Mesodermal cell (in vitro differentiated cells): ENCODE measurements at regions not wholly inside any gene's neighbourhood (a gene's known extent, or its start where the extent isn't known, plus 50 kb on each side); places are given as distances from the start of the nearest gene placed in this dataset.

Experiments used
- H3K27ac ChIP-seq: 2 replicates; pipeline ENCODE4 v1.7.0; 2013; ENCODE audit warnings: mild to moderate bottlenecking, low read depth, low read length, moderate library complexity; ENCODE audit not compliant: severe bottlenecking
- H3K36me3 ChIP-seq: 2 replicates; pipeline ENCODE4 v1.7.1; 2013; ENCODE audit warnings: mild to moderate bottlenecking, low read length, moderate library complexity; ENCODE audit not compliant: control insufficient read depth, insufficient read depth
- H3K4me1 ChIP-seq: one replicate; pipeline ENCODE4 v1.7.1; 2013; ENCODE audit warnings: mild to moderate bottlenecking, low read length; ENCODE audit not compliant: insufficient read depth, control insufficient read depth, poor library complexity, severe bottlenecking
- H3K4me3 ChIP-seq: 2 replicates; pipeline ENCODE4 v1.7.0; 2013; ENCODE audit warnings: low read length, control low read depth, mild to moderate bottlenecking; ENCODE audit not compliant: insufficient read depth, poor library complexity, severe bottlenecking; ENCODE audit errors: extremely low read depth
- H3K9me3 ChIP-seq: 2 replicates; pipeline ENCODE4 v1.7.1; 2013; ENCODE audit warnings: mild to moderate bottlenecking, low read length, moderate library complexity; ENCODE audit not compliant: control insufficient read depth
- WGBS, 2 experiments: methylation state at CpG; one replicate each; pipeline ENCODE4 v1.1.5; 2013; ENCODE audit warnings: missing lambda C conversion rate in 2 of 2; ENCODE audit not compliant: insufficient coverage in 2 of 2; 5-methylcytosine and 5-hydroxymethylcytosine counted together

DNA sequence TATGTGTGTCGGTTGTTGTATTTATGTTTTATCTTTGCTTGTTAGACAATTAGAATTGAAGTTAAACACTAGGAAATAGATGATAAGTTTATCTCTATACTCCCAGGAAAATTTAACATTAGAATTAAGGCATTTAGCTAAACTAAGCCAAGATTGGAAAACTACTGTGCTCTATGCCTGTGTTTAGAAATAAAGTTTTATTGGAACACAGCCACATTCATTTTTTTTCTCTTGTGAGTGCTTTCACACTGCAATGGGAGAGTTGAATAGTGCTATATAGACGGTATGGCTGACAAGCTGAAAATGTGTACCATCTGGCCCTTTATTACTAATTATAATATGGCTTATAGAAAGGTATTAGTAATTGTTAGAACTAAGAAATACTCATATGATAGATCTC is 186.7 kb upstream of the NUDT6 start:
- Histone ChIP-seq H3K9me3 (no peaks in the 10 kb centered on the region), H3K36me3 (peaks cover 13% of the 10 kb centered on the region), H3K27ac (no peak overlapping the region), H3K4me3 (no peak overlapping the region), H3K4me1 (no peaks in the 10 kb centered on the region)
- no CpG with 5 or more reads among the region's 2 CpGs for WGBS, 2 experiments

DNA sequence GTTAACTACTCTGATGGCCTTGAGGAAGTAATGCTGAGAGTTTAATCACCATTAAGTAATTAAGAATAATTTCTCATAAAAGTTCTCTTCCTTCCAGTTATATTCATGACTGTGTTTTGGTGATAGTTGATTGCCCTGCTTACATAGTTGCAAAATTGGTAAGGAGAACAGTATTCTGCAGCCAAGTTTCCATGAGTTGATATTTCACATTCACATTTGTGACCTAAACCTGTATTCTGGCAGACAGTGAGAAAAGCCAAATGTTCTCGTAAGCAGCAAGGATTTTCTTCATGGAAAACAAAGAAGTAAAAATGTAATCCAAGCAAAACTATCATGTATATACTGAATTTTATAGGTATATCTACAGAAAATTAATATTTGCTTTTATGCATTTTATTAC is 187.8 kb upstream of the NUDT6 start:
- Histone ChIP-seq H3K4me1 (no peaks in the 10 kb centered on the region), H3K9me3 (no peaks in the 10 kb centered on the region), H3K36me3 (peaks cover 19% of the 10 kb centered on the region), H3K27ac (no peak overlapping the region), H3K4me3 (no peak overlapping the region)
- WGBS, 2 experiments, result no CpG with 5 or more reads among the region's 1 CpG

GRCh38 chr4:123110685-123111084 is 188.3 kb upstream of the NUDT6 start:
- Histone ChIP-seq H3K27ac (no peak overlapping the region), H3K9me3 (no peaks in the 10 kb centered on the region), H3K4me3 (no peak overlapping the region), H3K36me3 (peaks cover 19% of the 10 kb centered on the region), H3K4me1 (no peaks in the 10 kb centered on the region)
- WGBS, 2 experiments, result no CpG with 5 or more reads among the region's 2 CpGs

- Histone ChIP-seq H3K9me3 (no peaks in the 10 kb centered on the region), H3K4me1 (no peaks in the 10 kb centered on the region), H3K4me3 (no peak overlapping the region), H3K36me3 (peaks cover 6% of the 10 kb centered on the region), H3K27ac (no peak overlapping the region)
- no CpG with 5 or more reads among the region's 3 CpGs for WGBS, 2 experiments
Measured at GRCh38 chr4:123113155-123113554, 190.8 kb upstream of the NUDT6 start.

- no peaks in the 10 kb centered on the region for H3K4me1 ChIP-seq
- H3K36me3 ChIP-seq, result peaks cover 6% of the 10 kb centered on the region
- no peak overlapping the region for H3K4me3 ChIP-seq
- no peak overlapping the region for H3K27ac ChIP-seq
- no peaks in the 10 kb centered on the region for H3K9me3 ChIP-seq
- WGBS, 2 experiments, result 93 to 99% methylated on average over 7 to 8 of the region's 9 CpGs
Measured at GRCh38 chr4:123114084-123114914, 191.9 kb upstream of the NUDT6 start.

GRCh38 chr4:123114915-123115756 is 192.7 kb upstream of the NUDT6 start:
- 93 to 95% methylated on average over 26 to 33 of the region's 39 CpGs for WGBS, 2 experiments
- Histone ChIP-seq H3K4me1 (no peaks in the 10 kb centered on the region), H3K27ac (no peak overlapping the region), H3K36me3 (peaks cover 6% of the 10 kb centered on the region), H3K4me3 (no peak overlapping the region), H3K9me3 (no peaks in the 10 kb centered on the region)

- Histone ChIP-seq H3K4me1 (no peaks in the 10 kb centered on the region), H3K9me3 (no peaks in the 10 kb centered on the region), H3K4me3 (no peak overlapping the region), H3K27ac (no peak overlapping the region), H3K36me3 (peaks cover 6% of the 10 kb centered on the region)
- no CpG with 5 or more reads among the region's 1 CpG for WGBS, 2 experiments
Measured at GRCh38 chr4:123116412-123116811, 194.0 kb upstream of the NUDT6 start.

- Histone ChIP-seq H3K9me3 (no peaks in the 10 kb centered on the region), H3K4me3 (no peak overlapping the region), H3K27ac (no peak overlapping the region), H3K36me3 (no peaks in the 10 kb centered on the region), H3K4me1 (no peaks in the 10 kb centered on the region)
- 100% methylated on average over 1 of the region's 1 CpG; no CpG with 5 or more reads in 1 of the 2 experiments for WGBS, 2 experiments
Measured at GRCh38 chr4:123120473-123120872, 198.1 kb upstream of the NUDT6 start.

GRCh38 chr4:123121241-123121907 is 199.0 kb upstream of the NUDT6 start:
- Histone ChIP-seq H3K36me3 (no peaks in the 10 kb centered on the region), H3K4me1 (no peaks in the 10 kb centered on the region), H3K9me3 (no peaks in the 10 kb centered on the region), H3K27ac (no peak overlapping the region), H3K4me3 (no peak overlapping the region)
- no CpG with 5 or more reads among the region's 2 CpGs for WGBS, 2 experiments

DNA sequence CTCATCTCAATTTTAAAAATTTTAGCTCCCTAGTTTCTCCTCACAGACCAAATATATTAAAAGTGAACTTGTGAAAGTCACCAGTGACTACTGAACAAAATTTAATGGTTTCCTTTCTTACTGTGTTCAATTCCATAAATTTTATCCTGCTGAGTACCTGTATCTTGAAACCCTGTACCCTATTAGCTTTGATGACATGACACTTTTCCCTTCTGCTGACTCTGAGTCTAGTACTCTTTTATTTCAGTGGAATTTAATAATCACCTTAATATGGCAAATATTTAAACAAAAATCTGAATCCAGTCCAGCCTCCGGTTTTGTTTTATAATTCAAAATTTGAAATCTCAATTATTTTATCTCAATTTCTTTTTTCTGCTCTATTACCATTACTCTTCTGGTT is 203.1 kb upstream of the NUDT6 start:
- H3K36me3 ChIP-seq, result no peaks in the 10 kb centered on the region
- no peak overlapping the region for H3K4me3 ChIP-seq
- no peaks in the 10 kb centered on the region for H3K9me3 ChIP-seq
- WGBS, 2 experiments, result 90 to 100% methylated on average over 1 of the region's 1 CpG
- H3K4me1 ChIP-seq, result peaks cover 6% of the 10 kb centered on the region
- no peak overlapping the region for H3K27ac ChIP-seq
